Right cardiac atrium (tissue), 5 donors: ENCODE measurements at regions not wholly inside any gene's neighbourhood (a gene's known extent, or its start where the extent isn't known, plus 50 kb on each side); places are given as distances from the start of the nearest gene placed in this dataset.
"Not testable (repeated sequence)": the region's sequence is repeated elsewhere in the genome, so short reads cannot be mapped to it uniquely, and the experiment has no call there.

ENCODE experiments used
- ATAC-seq, 2 donors: fragments of 200-7000 bp; cut with Tn5 transposase; one replicate each; pipeline versions ENCODE4 v1.8.0 to v1.9.1; 2020; ENCODE audit warnings: moderate library complexity in 2 of 2, mild to moderate bottlenecking in 1 of 2
- DNase-seq, 3 donors: peaks; one replicate each; pipeline ENCODE4 v3.0.0-alpha.2; 2020
- H3K27ac ChIP-seq: one replicate; pipeline ENCODE4 v1.5.1; 2013; ENCODE audit warnings: mild to moderate bottlenecking, low read length, control low read depth, moderate library complexity
- H3K27me3 ChIP-seq: one replicate; pipeline ENCODE4 v1.6.1; 2013; ENCODE audit not compliant: control insufficient read depth, insufficient read depth
- H3K4me1 ChIP-seq: one replicate; pipeline ENCODE4 v1.6.1; 2013; ENCODE audit warnings: low read length; ENCODE audit not compliant: control insufficient read depth, insufficient read depth
- H3K4me3 ChIP-seq: one replicate; pipeline ENCODE4 v1.5.1; 2013; ENCODE audit warnings: low read length, control low read depth
- H3K9me3 ChIP-seq: one replicate; pipeline ENCODE4 v1.6.1; 2013; ENCODE audit warnings: low read length; ENCODE audit not compliant: control insufficient read depth
- WGBS: extraction: QIAGEN DNeasy Blood & Tissue Kit; methylation state at CpG from one replicate; pipeline ENCODE4 v1.1.7; 2013; 5-methylcytosine and 5-hydroxymethylcytosine counted together
- intact Hi-C, 4 donors: fragments of 100-400 bp; cut with DNase I; formaldehyde crosslinking; loops; one replicate each; pipeline versions ENCODE4 v1.11.0 to v1.14.0; 2022 to 2023
- donor health status: healthy with polysubstance abuse.
- donor health status: DM: no; HTN: yes; CAD: no.
- donor health status: DM: no; HTN: no; CAD: no.
- donor health status: DM: no; HTN: yes; CAD: no; lungs with severe emphysema.
- donor health status: DM: yes; HTN: yes; CAD: no.

GRCh38 chr1:99397029-99397428 is 132.7 kb downstream of the PLPPR4 start:
- no peaks in the 10 kb centered on the region for H3K27me3 ChIP-seq
- no peak for DNase-seq
- intact Hi-C loops, result no loop called here
- WGBS, result 38% methylated on average over 2 of the region's 2 CpGs
- no peak overlapping the region for H3K27ac ChIP-seq
- H3K9me3 ChIP-seq, result no peaks in the 10 kb centered on the region
- H3K4me3 ChIP-seq, result no peak overlapping the region
- H3K4me1 ChIP-seq, result no peaks in the 10 kb centered on the region
- no peak for ATAC-seq

GRCh38 chr1:99397863-99398262 is 133.6 kb downstream of the PLPPR4 start:
- no peaks in the 10 kb centered on the region for H3K9me3 ChIP-seq
- H3K4me1 ChIP-seq, result no peaks in the 10 kb centered on the region
- DNase-seq (no peak), ATAC-seq (no peak)
- no peak overlapping the region for H3K4me3 ChIP-seq
- intact Hi-C loops, result no loop called here
- no peaks in the 10 kb centered on the region for H3K27me3 ChIP-seq
- H3K27ac ChIP-seq, result no peak overlapping the region

- ATAC-seq, H3K4me3 ChIP-seq, H3K27me3 ChIP-seq, H3K4me1 ChIP-seq, DNase-seq, H3K27ac ChIP-seq, intact Hi-C loops, H3K9me3 ChIP-seq: not testable (repeated sequence)
Observed at GRCh38 chr1:99401556-99401955, 137.3 kb downstream of the PLPPR4 start.

- intact Hi-C loops, DNase-seq, ATAC-seq, H3K4me1 ChIP-seq, H3K4me3 ChIP-seq, H3K27me3 ChIP-seq, H3K27ac ChIP-seq, H3K9me3 ChIP-seq: not testable (repeated sequence)
- WGBS, result 97% methylated on average over 6 of the region's 7 CpGs
Observed at GRCh38 chr1:99404399-99404798, 140.1 kb downstream of the PLPPR4 start.

GRCh38 chr1:99405325-99405724 is 141.0 kb downstream of the PLPPR4 start:
- 90% methylated on average over 9 of the region's 9 CpGs for WGBS
- intact Hi-C loops, ATAC-seq, H3K27me3 ChIP-seq, H3K4me3 ChIP-seq, H3K9me3 ChIP-seq, H3K27ac ChIP-seq, H3K4me1 ChIP-seq: not testable (repeated sequence)
- peak in 1 of 3 donors; percentile 6 for DNase-seq

GRCh38 chr1:99407018-99407417 is 142.7 kb downstream of the PLPPR4 start:
- H3K27me3 ChIP-seq, result no peaks in the 10 kb centered on the region
- no peak for ATAC-seq
- WGBS, result 82% methylated on average over 3 of the region's 3 CpGs

GRCh38 chr1:99424087-99424486 is 159.8 kb downstream of the PLPPR4 start:
- ATAC-seq (no peak), DNase-seq (no peak)
- no peak overlapping the region for H3K4me3 ChIP-seq
- intact Hi-C loops, result no loop called here
- no peak overlapping the region for H3K27ac ChIP-seq
- no peaks in the 10 kb centered on the region for H3K27me3 ChIP-seq
- no peaks in the 10 kb centered on the region for H3K4me1 ChIP-seq
- 81% methylated on average over 3 of the region's 3 CpGs for WGBS
- no peaks in the 10 kb centered on the region for H3K9me3 ChIP-seq

More at GRCh38 chr1:99407018-99407417, 142.7 kb downstream of the PLPPR4 start:
- intact Hi-C loops, result no loop called here
- no peak for DNase-seq
- H3K27ac ChIP-seq, result no peak overlapping the region
- H3K4me1 ChIP-seq, result no peaks in the 10 kb centered on the region
- no peaks in the 10 kb centered on the region for H3K9me3 ChIP-seq
- H3K4me3 ChIP-seq, result no peak overlapping the region

GRCh38 chr1:99429754-99430153 is 165.5 kb downstream of the PLPPR4 start:
- H3K27ac ChIP-seq, result no peak overlapping the region
- WGBS, result 84% methylated on average over 1 of the region's 1 CpG
- no peak overlapping the region for H3K4me3 ChIP-seq
- ATAC-seq (no peak), DNase-seq (no peak)
- H3K4me1 ChIP-seq, result no peaks in the 10 kb centered on the region
- intact Hi-C loops, result no loop called here
- H3K27me3 ChIP-seq, result no peaks in the 10 kb centered on the region
- H3K9me3 ChIP-seq, result no peaks in the 10 kb centered on the region

- no peaks in the 10 kb centered on the region for H3K9me3 ChIP-seq
- intact Hi-C loops, result no loop called here
- H3K27ac ChIP-seq, result no peak overlapping the region
- H3K4me3 ChIP-seq, result no peak overlapping the region
- no peaks in the 10 kb centered on the region for H3K27me3 ChIP-seq
- no peak for ATAC-seq
- no peak for DNase-seq
- no peaks in the 10 kb centered on the region for H3K4me1 ChIP-seq
- WGBS, result 85% methylated on average over 4 of the region's 4 CpGs
Observed at GRCh38 chr1:99438656-99439230, 174.5 kb downstream of the PLPPR4 start.

GRCh38 chr1:99439433-99440075 is 175.3 kb downstream of the PLPPR4 start:
- intact Hi-C loops, result no loop called here
- WGBS, result 45% methylated on average over 3 of the region's 3 CpGs
- ATAC-seq, result no peak
- Histone ChIP-seq H3K27ac (no peak overlapping the region), H3K4me3 (no peak overlapping the region), H3K4me1 (no peaks in the 10 kb centered on the region), H3K9me3 (no peaks in the 10 kb centered on the region), H3K27me3 (no peaks in the 10 kb centered on the region)
- no peak for DNase-seq

- Histone ChIP-seq H3K4me1 (no peaks in the 10 kb centered on the region), H3K9me3 (no peaks in the 10 kb centered on the region), H3K4me3 (no peak overlapping the region), H3K27ac (no peak overlapping the region), H3K27me3 (no peaks in the 10 kb centered on the region)
- DNase-seq (no peak), ATAC-seq (no peak)
- 39% methylated on average over 6 of the region's 6 CpGs for WGBS
- intact Hi-C loops, result no loop called here
Observed at GRCh38 chr1:99441299-99442095, 177.2 kb downstream of the PLPPR4 start.
